HG02588 (cell line): ENCODE measurements at regions not wholly inside any gene's neighbourhood (a gene's known extent, or its start where the extent isn't known, plus 50 kb on each side); places are given as distances from the start of the nearest gene placed in this dataset.

Experiments
- ATAC-seq: cut with Tn5 transposase; IDR thresholded peaks from one replicate; pipeline ENCODE4 v1.9.1; 2021; ENCODE audit warnings: mild to moderate bottlenecking, moderate library complexity; ENCODE audit not compliant: unreplicated experiment

DNA sequence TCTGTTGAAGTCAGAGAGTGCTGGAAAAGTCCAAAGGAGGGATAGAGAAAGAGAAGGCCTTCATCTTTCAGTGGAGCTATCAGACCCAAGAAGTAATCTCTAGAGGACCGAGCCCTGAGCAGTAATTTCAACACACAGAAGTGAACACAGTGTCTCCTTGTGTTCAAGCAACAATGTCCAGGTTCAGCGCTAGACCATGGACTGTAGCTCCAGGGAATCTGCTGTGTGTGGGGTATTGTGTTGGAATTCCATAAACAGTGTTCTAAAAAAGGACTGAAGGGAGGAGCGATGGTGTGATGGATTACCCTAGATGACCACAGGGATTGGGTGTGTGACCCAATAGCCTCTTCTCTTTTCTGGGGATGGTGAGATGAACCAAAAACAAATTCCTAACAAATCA, 165.9 kb downstream of the BLID start:
- no peak for ATAC-seq

DNA sequence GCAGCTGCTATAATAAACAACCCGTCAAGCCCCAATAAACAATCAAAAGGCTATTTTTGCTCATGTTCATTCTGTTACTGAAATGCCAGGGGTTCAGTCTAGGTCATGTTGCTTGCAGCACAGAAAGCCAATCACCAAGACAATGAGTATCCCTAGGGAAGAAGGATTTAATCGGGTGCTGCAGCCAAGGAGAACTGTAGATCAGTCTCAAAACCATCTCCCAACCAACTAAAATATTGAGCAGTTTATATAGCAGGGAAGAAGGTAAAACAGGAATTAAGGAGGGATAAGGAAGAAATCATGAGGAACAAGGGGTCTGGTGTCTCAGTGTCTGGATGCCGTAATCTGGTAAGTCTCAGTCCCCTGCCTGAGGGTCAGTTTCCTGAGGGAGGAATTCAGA, 169.5 kb downstream of the BLID start:
- ATAC-seq, result no peak

DNA sequence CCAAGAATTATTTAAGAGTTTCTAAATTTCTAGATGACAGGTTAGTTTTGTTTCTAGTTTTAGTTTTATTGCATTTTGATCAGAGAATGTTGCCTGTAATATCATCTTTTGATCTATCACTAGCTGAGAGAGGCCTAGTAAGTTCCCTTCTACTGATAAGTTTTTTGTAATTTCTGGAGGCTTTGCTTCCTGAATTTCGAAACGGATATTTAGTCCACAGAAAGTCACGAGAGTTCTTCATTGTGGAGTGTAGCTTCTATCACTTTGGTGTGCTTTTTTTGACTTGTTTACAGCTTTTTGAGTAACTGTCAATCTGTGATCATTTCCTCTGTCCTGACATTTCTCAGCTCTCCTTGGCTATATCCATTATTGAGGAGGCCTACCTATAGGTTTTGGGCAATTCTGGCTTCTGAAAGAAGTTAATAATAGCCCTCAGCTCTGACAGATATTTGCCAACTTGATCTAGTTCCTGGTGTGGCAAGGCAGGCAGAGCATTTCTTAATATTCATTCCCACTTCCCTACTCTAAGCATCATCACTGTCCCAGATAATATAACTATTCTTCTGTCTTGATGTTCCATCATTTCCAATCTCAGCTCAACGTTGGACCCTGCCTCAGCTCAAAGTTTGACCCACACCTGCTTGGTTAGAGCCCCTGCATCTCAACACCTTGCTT, 171.3 kb downstream of the BLID start:
- ATAC-seq, result no peak

DNA sequence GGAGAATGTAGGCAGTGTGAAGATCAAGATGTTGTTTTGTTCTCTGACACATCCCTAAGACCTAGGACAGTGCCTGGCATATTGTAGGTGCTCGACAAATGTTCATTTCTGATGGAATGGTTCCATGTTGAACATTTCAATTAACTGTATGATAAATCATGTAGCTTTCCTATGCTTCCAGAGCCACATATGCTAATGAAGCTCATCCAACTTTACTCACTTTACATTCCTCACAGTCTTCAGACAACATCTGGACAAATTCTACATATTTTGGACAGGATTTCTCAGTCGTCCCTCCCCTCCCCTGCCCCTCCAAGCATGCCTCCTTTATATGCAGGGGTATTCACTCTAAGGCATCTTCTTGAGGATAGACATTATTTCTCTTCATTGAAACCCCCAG, 177.9 kb downstream of the BLID start:
- no peak for ATAC-seq

DNA sequence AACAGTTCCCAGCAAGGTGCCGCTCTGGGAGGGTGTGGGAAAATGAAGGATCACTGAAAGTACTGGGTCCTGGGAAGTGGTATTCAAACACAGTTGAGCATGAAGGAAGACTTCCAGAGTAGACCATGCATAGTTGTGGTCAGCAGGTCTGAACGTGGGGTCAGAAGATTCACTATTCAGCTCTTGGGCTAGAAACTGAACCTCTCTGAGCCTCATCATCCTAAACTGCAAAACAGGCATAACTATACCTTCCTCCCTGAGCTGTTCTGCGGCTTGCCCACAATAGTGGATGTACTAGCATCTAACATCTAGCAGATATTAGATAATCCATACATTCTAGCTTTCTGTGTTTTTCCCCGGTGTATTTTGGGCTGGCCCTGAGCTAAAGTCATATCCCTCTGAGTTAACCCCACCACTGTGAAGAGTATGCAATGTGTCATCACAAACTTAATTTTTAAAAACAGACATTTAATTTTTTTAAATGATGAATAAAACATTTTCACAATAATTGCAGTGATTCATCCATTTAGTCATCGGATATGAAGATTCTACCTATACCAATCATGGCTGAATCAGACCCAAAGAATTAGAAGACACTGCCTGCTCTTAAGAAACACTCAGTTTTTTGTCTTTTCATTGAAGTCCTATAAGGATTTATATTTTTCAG, 179.1 kb downstream of the BLID start:
- ATAC-seq, result no peak

DNA sequence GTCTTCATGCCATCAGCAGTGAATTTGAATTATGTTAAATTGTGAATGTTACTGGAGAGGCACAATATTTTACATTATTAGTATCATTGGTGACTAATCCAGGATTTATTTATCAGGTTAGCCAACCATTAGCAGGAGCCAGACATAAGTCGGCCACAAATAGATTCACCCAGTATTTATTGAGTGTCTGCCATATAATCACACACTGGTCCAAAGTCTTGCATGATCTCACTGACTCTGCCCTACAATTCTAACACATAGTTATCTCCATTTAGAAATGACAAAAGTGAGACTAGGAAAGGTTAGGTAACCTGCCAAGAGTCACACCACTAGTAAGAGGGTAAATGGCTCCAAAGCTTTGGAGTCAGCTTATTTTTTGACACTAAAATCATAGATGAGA, 179.6 kb downstream of the BLID start:
- ATAC-seq, result no peak

DNA sequence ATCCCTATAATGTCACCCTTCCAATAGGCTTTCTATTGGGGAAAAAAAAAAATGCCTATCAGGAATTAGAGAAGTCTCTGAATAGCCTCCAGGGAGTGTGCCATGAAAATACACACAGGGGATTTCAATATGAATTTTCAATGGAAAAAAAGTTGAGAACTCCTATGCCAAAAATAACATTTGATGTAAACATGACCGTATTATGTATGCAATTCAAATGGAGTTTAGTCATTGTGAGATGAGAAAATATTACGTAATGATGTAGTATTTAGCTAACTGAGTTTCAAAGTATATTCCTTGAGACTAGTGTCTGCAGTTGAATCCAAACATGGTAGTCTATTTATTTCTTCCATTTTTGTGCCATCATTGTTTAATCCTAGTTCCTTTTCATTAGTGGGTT, 182.3 kb downstream of the BLID start:
- ATAC-seq, result no peak

DNA sequence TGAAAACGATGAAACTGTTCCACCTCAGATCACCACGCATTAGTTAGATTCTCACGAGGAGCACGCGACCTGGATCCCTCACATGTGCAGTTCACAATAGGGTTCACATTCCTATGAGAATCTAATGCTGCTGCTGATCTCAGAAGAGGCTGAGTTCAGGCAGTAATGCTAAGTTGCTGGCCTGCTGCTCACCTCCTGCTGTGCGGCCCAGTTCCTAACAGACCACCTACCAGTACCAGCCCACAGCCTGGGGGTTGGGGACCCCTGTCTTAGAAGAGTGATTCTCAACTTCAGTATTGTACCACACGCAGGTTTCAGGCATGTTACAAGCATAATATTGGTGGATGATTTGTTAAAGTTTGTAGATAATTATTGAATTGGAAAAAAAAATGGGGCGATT, 182.7 kb downstream of the BLID start:
- ATAC-seq, result no peak

DNA sequence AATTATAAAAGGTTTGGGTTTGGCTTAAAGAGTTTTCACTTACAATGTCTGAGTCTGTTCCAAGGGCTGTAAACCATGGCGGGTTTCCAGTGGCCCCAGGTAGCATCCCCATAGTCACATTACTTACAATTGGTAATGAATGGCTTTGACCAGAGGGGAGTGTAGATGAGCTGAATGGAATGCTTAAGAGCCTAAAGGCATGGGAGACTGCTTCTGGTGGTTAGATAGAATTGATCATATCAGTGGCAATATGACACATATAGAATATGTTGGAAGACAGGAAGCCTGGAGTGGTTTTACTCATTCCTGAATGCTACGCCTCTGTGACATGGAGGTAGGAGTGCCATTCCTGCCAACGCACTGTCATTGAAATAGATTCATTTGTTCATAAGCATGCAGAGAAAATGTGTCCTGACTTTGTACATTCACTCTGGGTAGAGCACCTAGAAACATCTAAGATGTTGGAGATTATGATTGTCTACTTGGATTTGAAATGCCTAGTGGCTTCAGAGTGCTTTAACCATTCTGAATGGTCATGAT, 183.3 kb downstream of the BLID start:
- ATAC-seq, result no peak

DNA sequence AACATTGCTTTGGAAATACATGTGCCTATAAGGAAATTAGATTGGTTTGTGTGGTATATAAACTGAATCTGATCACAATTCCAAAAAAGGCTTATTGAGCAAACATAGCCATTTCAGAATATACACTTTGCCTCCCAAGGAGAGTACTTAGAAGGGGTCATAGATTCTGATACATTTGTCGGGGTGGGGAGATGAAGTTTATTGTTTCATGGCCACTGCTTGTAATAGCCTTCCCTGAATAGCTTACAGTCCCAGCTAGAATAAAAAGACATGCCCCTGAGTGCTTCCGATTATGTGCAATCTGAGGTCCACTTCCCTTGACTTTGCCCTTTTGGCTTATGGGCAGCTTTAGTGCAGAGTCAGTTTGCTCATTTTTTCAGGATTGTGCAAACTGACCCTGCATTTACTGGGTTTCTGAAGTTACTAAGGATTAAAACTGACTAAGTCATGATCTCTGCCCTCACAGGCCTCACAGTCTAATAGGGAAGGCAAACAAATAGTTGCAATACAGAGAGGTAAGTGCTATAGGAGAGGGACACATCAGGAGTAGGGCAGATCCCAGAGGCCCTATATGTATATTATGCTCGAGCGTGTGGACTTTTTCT, 184.2 kb downstream of the BLID start:
- ATAC-seq, result no peak

DNA sequence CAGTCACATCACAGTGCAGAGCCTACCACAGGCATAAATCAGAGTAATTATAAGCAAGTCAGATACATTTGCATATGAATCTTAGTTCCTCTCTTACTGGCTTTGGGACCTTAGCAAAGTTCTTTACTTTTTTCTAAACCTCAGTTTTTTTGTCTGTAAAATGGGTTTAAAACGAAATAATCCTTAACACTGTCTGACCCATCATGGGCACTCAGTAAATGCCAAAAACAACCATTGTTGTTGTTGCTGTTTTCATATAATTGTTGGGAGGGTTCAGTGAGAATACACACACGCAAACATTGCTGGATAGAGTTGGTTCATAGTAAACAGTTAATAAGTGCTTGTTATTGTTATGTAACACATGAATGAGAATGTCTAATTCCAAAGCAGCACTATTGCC, 184.9 kb downstream of the BLID start:
- no peak for ATAC-seq

DNA sequence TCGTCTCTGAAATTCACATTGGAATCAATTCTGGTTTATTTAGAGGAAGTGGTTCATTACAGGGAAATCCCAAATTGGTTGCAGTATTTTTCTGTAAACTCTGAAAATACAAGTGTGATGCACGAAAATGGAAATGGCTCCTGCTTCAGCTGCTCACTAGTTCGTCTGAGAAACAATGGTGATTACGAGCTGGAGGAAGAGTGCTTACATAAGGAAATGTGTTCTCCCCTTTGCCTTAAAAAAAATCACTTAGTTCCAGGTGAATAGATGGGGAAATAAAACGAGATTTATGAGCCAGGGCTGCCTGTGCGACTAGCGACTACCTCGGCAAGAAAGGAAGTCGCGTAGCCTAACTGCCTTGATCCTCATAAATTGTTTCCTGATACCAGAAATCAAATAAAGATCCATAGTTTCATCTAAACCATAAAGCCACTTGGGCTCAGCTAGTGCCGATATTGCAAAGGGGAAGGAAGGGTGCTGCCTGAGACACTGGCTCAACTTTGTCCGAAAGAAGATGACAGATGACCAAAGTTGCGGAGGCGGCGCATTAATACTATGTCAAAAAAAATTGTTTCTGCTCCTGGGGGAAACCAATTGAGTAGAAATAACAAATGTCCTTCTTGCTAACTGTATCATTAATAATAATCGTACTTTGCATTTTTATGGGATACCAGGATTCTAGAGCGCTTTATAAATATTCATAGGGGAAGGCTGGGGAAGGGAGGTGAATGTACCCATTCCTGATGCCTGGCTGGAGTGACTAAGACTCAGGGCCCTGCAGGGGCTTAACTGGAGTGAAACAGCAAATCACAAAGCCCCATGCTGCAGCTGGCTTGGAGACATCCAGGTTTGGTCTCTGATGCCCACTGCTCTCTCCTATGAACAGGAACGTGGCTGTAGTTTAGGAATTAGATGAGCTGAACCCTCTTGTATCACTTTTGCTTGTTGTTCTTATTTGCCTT, 185.7 kb downstream of the BLID start:
- ATAC-seq, result peak; percentile 58

DNA sequence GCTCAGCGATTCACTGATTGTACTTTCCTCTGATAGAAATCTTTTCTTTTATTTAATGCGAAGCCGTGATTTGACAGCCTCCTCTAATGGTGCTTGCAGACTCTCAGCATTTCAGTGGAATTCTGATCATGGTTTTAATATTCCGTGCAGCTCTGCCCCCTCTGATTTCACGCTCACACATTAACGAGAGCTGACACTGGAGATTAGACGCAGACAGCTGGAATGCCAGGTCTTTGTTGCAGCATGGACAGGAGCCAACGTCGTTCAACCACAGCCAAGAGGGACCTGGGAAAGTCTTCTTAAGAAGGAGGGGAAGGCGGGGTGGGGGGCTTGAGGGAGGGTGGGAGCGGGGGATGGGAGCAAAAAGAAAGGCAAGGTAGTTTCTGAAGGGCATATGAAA, 186.4 kb downstream of the BLID start:
- no peak for ATAC-seq

DNA sequence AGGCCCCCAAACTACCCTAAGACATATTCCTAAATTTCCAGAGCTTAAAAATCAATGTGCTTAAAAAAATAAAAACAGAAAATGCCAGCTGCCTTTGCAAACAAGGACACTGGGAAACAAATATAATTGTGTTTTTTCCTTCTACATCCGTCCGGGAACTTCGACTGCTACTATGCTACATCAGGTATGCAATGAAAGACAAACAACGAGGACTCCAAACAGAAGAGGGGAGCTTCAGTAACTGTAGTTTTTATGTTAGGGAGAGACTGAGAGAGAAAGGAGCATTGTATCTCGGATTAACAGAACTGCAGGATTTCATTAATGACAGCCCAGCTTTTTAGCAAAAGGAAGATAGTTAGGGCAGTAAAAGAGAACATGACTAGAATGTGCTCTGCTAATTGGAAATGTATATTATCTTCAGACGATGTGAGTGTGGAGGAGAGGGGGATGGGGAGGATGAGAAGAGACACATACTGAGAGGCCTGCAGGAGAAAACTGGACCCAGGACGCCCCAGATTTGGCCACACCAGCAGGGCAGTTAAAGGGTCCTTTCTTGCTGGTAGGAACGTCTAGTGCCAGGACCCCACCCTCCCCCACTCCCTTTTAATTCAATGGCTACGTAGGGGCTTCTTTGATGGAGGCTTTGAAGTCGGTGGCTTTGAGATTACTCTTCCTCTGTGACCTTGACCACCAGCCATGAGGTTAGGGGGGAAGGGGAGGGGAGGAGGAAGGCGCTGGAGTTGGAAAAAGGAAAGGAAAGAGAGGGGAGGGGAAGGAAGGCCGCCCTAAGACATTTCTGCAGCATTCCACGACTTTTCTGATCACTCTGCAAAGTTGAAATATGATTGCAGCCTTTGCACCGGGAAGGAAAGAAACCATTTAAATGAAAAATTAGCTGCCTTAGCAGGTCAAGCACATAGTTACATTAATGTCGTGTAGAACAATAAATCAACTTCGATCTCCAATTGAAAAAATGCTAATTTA, 187.1 kb downstream of the BLID start:
- ATAC-seq, result no peak

DNA sequence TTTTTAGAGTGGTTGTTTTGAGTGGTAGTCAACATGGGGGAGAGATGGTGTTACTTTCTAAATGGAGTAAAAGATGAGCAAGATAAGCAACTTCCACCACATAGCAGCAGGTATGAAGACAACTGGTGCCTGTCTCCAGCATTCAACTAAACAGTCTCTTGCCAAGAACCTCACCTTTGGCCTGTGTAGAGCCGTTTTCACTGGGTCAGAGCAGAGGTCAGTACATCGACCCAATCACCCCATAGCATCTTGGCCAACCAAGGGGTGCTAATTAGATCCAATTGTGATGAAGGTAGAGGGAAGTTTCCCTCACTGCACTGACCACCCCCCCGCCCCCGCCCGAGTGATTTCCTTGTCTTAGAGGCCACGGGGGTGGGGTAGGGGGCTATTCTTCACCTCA, 188.2 kb downstream of the BLID start:
- no peak for ATAC-seq

DNA sequence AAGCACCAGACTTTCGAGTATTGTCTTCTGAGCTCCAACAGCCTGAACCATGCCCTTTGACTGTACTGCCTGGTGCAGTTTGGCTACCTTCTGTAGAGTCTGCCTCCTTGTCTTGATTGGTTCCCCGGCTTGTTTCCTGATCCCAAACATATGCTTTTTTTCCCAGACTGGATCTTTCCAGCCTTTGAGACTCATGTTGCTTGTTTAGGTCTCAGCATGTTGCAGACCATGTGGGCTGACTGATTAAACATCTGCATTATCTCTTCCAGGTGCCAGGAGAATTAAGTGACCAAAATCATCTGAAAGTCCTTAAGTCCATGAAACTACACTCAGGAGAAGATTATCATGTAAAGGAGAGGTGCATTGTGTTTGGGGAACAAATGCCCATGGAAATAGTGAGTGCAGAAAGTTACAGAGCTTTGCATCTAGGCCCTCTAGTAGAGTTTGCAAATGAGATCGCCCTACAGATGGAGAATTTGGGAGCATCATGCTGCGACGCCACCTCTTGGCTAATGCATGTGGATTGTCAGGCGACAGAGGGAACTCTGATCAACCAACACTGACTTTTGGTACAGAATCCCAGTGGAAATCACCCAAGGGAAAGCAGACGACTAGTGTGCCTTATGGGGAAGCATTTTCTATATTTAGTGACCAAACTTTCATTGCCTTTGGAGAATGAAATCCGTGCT, 188.8 kb downstream of the BLID start:
- ATAC-seq, result no peak

DNA sequence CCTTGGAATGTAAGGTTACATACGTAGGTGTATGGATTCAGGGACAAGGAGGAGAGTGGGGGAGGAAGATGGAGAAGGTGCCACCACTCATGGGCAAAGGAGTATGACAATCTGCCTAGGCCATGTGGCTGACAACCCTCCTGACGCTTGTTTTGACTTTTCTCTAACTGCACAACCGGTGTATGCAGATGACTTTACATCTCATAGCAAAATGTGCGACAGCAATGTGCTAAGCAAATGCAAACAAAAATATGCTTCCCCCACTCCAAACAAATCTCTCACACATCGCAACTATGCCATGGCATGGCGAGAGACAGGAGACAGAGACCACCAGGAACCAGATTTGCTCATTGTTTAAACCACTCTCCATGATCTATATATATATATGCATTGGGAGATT, 191.8 kb downstream of the BLID start:
- ATAC-seq, result no peak

DNA sequence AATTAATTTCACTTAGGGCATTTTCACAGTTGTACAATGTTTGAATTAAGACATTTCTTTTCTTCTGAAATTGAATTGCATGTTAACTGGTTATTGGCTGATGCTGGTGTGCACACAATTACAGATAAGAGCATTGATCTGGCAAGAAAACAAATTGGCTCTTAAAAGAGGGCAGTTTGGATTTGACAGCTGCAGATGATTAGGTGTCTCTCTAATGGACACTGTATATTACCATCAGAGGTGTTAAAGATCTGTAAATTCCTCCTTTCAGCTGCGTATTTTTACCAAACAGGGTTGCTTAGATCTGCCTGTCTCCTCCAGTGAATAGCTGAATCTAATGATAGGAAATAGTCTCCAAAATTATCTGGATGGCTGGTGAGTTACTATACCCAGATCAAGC, 198.5 kb downstream of the BLID start:
- ATAC-seq, result no peak

DNA sequence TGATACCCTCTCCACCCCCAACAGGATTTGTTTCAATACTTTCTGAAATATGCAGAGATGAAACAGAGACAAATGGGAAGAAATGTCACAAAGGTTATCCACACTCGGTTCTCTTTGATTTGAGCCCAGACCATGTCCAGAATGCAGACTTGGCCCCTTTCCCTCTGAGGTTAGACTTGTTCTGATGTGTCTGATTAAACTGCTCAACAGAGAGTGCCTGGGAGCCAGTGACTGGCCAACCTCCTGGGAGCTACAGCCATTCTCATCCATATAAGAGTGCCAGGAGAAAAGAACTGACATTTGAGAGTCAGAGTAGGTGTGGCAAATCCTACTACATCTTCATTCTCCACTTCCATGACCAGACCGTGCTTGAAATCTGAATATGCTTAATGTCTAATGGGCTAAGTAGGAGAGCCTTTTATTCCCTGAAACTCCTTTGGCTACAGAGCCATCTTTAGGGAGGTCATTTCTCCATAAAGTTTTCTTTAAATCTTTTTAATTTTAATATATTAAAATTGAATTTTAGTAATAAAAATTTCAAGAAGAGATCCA, 201.4 kb downstream of the BLID start:
- ATAC-seq, result no peak
